Activated T-helper 9 cell treated with anti-CD3 and anti-CD28 coated beads, Interleukin-2, amount 50 U/mL, for 16 hours (primary cell): ENCODE measurements at regions not wholly inside any gene's neighbourhood (a gene's known extent, or its start where the extent isn't known, plus 50 kb on each side); places are given as distances from the start of the nearest gene placed in this dataset.

Experiments
- DNase-seq: peaks from one replicate; pipeline ENCODE4 v3.0.0-alpha.2; 2020; ENCODE audit warnings: low read depth

DNA sequence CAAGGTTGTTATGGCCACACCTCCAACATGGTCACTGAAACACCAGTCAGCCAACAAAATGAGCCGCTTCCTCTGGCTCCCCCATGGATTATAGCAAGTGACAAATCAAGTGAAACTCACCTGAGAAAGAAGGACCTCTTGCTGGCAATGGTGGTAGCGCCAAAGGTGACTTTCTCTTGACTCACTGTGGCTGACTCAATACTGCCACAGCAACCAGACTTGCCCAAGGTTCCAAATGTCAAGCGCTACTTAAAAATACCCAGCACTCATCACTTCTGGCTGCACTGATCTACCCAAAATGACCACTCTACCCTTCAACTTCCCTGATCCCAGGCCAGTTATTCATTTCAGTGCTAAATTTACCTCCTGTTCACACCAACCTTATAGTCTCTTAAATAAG is 495.5 kb downstream of the FOXO1 start:
- DNase-seq, result no peak

DNA sequence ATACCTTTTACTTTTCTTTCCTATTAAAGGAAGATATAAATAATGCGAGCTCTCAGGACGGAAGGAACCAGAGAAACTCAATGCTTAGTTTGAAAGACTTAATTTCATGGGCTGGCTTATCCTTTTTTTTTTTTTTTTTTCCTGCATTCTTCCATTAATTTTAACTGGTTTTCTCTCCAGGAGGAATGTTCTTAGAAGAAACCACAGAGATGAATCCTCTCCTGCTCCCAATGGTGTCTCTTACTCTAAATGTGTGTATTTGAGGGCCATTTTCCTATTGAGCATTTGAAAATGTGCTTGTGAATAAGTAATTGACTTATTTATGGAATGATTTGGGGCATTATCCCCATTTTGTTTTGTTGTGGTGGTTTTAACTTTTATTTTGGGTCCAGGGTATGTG is 494.9 kb downstream of the FOXO1 start:
- no peak for DNase-seq

GRCh38 chr13:40172149-40172591 is 494.3 kb downstream of the FOXO1 start:
- DNase-seq, result no peak

- no peak for DNase-seq
Observed at GRCh38 chr13:40172878-40173277, 493.6 kb downstream of the FOXO1 start.

DNA sequence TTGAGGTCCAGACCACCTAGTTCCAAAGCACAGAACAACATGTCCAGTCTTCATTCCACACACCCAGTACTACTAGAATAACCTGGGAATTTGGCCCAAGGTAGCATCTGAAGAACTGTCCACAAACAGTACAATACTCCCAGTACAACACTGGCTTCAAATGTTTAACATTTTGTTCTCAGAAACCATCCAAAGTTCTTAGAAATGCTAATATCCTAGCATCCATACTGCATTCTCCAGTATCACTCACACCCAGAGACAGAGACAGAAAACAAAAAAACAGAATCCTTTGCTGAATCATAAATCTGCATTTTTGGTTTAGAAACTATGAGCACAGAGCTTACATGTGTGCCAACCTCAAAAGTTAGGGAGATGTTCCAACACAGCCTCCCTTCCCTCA is 490.8 kb downstream of the FOXO1 start:
- no peak for DNase-seq

GRCh38 chr13:40176242-40176641 is 490.2 kb downstream of the FOXO1 start:
- no peak for DNase-seq

DNA sequence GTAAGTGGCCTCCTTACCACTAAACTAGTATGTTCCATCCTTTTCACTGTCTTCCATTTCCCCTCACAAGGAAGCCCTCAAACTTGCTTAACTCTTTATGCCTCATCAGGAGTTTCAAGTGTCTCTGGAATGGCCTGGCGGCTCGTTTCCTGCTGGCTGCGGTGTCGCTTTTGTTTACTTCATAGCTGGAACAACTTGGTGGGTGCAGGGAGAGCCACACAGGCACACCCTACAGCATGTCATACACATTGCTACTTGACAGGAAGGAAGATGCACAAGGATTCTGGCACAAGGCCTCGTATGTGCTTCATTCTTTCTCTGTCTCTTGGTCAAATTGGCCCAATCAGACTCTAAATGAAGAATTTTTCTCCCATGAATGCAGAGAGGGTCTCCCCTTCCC is 488.3 kb downstream of the FOXO1 start:
- no peak for DNase-seq

- no peak for DNase-seq
Observed at GRCh38 chr13:40179445-40180281, 486.8 kb downstream of the FOXO1 start.

DNA sequence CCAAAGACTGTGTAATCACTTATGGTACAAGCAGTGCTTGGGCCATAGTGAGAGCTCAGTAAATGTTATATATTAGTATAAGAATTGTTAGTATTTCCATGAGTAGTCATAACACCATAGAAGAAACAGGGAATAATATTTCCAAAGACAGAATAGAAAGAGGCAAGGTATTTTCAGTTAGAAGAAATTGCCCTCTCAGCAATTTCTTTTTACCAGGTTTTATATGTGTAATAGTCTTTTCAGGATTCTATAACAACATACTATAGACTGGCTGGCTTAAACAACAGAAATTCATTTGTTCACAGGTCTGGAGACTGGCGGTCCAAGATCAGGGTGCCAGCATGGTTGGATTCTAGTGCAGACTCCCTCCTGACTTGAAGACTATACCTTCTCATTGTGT is 485.7 kb downstream of the FOXO1 start:
- no peak for DNase-seq

DNA sequence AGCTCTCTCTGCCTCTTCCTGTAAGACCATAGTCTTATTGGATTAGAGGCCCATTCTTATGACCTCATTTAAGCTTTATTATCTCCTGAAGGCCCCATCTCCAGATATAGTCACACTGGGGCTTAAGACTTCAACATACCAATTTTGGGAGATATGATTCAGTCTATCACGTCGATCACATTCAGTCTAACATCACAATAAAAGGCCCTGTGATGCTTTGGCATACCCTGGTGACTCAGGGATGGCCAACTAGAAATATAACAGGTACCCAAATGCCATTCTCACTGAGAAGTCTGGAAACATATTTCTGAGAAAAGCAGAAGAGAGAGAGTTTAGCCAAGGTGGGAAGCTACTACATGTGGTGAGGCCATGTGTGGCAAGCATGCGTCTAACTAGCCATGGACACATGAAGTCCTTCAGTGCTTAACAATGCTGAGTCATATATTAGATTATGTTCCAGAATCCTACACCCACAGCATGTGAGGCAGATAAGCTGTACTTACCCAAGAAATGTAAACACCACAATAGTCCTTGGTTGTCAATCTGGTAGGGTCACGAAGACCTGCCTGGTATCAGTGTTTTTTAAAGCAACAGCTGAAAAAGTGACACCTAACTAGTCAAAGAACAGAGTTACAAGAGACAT is 485.1 kb downstream of the FOXO1 start:
- DNase-seq, result no peak

GRCh38 chr13:40182591-40182990 is 483.9 kb downstream of the FOXO1 start:
- no peak for DNase-seq

DNA sequence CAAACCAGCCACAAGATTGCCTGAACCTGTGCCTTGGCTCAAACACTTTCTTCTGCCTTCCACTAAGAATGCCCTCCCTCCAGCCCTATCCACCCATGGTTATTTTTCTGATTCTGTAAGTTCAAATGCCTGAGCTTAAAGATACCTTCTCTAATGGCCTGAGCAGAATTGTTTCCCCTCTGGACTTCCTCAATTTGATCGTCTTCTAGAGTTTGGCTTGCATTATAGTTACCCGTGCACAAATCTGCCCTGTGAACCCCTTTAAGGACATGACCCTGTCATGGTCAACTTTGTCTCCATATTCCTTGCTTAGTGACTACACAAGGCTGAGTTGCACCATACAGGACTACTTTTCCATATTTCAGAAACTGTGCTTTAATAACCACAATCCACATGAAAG is 481.0 kb downstream of the FOXO1 start:
- DNase-seq, result no peak

GRCh38 chr13:40186041-40186440 is 480.4 kb downstream of the FOXO1 start:
- DNase-seq, result no peak

DNA sequence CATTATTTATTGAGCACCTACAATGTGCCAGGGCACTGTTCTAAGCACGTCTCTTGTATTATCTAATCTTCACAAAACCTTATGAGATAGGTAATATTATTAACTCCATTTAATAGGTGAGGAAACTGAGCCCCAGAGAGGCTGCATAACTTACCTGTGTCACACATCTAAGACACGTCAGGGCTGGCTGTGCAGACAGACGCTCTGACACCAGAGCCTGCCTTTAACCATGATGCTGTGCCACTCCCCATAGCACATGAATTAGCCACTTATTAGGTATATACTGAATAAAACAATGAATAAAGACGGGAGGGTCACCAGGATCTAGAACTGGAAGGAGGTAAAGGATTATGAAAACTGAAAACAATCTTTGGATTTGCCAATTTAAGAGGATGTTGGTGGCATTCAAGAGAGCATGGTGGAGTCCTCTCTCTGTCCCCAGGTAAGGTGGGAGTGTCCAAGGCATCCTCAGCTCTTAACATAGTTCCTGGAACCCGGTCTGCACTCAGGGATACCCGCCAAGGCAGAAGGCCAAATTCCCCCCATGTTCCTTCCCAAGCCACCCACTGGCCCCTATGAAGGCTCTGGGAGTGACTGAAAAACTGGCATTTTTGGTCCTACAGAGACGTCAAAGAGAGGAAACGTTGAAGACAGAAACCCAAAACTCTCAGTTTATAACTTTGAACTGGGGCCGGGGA is 479.7 kb downstream of the FOXO1 start:
- no peak for DNase-seq

- DNase-seq, result peak; percentile 39
Observed at GRCh38 chr13:40187324-40187795, 479.1 kb downstream of the FOXO1 start.

GRCh38 chr13:40187841-40188591 is 478.4 kb downstream of the FOXO1 start:
- no peak for DNase-seq

- DNase-seq, result no peak
Observed at GRCh38 chr13:40189426-40189825, 477.0 kb downstream of the FOXO1 start.

- DNase-seq, result no peak
Observed at GRCh38 chr13:40189898-40190630, 476.4 kb downstream of the FOXO1 start.

DNA sequence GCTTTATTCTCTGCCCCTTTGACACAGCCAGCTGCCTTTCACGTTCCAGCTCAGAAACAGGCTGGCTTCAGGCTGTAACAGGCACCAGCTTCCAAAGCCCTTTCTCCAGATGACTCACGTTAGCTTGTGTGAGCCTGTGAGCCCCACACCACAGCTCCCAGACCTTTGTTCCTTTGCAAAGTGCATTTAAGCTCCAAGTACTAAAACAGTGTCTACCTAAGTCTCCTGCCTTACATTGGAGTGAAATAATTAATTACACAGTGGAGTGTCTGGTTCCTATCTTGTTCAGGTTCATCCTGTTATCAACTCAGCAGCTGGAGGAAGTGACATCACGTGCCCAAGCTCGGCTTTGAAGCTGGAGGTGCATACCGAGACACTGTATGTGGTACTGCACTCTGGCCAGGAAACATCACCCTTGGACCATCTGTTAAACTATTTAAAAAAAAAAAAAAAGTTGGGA is 475.8 kb downstream of the FOXO1 start:
- peak; percentile 37 for DNase-seq

DNA sequence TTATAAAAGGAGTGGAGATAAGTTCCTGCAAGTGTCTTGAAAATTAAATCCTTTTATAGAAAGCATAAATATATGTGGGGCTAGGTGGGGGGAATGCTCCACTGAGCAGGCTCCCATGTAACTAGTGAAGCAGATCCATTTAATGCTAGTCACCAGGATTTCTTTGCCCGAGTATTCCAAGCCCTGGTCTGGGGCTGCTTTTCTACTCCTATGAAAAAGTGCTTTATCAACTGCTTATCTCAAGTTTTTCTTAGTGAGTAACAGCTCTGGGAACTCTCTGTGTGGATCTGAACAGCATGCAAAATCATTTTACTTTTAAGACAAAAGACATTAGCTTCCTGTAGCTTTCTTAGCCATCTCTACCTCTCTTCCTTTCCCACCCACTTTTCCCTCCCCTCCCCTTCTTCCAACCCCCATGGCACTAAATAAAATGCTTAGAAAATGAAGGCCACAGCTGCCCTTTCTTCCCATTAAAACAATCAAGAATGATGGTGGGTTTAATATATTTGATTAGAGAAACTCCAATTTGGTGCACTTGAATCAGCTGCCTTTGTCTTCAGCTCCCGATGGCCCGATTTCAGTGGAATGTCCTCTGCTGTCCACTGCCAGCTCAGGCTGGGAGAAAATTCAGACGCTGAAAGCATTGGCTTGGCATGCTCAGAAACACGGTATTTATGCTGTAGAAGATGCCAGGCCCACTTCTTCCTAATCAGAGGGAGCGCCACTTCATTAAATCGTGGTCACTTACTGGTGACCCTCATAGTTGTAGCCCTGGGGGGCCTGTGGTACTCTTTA is 475.1 kb downstream of the FOXO1 start:
- DNase-seq, result no peak
